ENCODE measurements at regions not wholly inside any gene's neighbourhood (a gene's known extent, or its start where the extent isn't known, plus 50 kb on each side); places are given as distances from the start of the nearest gene placed in this dataset.

DNA sequence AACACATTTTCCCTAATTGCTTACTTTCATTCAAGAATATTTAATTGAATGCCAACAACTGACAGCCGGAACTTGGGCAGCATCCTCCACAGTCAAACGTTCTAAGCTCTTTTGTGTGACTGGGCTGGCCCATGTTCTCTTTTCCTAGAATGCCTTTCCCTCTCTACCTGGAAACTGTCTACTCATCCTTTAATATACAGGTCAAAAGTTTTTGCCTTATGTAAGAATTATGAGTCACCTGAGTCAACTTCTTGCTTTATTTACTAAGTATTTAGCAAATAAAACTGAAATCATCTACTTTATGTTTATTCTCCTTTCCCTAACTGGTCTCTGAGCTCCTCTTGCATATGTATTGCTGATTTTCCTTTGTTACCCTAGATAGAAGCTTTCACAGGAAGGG, 172.2 kb downstream of the CHRM3 start:
- no peaks in the 10 kb centered on the region for H3K4me1 ChIP-seq (ENCODE audit: control insufficient read depth, insufficient read depth, low read length)
- TF ChIP-seq SIN3A (IDR thresholded peaks at IDR 0.05; ENCODE audit: borderline replicate concordance, insufficient read depth, low read depth, low read length) = no peak
- TF ChIP-seq CTCF (IDR thresholded peaks at IDR 0.05) = no peak
- no peak for TF ChIP-seq POLR2AphosphoS5 (IDR thresholded peaks at IDR 0.05; ENCODE audit: low read depth, low read length)
- TF ChIP-seq TCF7L2 (IDR thresholded peaks at IDR 0.05; ENCODE audit: low read depth, low read length) = no peak
- TF ChIP-seq, protein P1, sequence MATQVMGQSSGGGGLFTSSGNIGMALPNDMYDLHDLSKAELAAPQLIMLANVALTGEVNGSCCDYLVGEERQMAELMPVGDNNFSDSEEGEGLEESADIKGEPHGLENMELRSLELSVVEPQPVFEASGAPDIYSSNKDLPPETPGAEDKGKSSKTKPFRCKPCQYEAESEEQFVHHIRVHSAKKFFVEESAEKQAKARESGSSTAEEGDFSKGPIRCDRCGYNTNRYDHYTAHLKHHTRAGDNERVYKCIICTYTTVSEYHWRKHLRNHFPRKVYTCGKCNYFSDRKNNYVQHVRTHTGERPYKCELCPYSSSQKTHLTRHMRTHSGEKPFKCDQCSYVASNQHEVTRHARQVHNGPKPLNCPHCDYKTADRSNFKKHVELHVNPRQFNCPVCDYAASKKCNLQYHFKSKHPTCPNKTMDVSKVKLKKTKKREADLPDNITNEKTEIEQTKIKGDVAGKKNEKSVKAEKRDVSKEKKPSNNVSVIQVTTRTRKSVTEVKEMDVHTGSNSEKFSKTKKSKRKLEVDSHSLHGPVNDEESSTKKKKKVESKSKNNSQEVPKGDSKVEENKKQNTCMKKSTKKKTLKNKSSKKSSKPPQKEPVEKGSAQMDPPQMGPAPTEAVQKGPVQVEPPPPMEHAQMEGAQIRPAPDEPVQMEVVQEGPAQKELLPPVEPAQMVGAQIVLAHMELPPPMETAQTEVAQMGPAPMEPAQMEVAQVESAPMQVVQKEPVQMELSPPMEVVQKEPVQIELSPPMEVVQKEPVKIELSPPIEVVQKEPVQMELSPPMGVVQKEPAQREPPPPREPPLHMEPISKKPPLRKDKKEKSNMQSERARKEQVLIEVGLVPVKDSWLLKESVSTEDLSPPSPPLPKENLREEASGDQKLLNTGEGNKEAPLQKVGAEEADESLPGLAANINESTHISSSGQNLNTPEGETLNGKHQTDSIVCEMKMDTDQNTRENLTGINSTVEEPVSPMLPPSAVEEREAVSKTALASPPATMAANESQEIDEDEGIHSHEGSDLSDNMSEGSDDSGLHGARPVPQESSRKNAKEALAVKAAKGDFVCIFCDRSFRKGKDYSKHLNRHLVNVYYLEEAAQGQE (IDR thresholded peaks at IDR 0.05; ENCODE audit: insufficient read depth in 1 of 2, low read depth in 2 of 2, low read length in 1 of 2) = no peak
- H3K27me3 ChIP-seq (ENCODE audit: control insufficient read depth, insufficient read depth, low read length) = no peaks in the 10 kb centered on the region
- H3K9me3 ChIP-seq (ENCODE audit: control insufficient read depth, insufficient read depth, low read depth, low read length) = no peaks in the 10 kb centered on the region
- intact Hi-C loops (cut with micrococcal nuclease; ENCODE audit: unreplicated experiment) = no loop called here
- H3K36me3 ChIP-seq (ENCODE audit: control insufficient read depth, insufficient read depth, low read length) = no peaks in the 10 kb centered on the region
- no TSS peak for BruUV-seq (replicated peaks)
- in situ Hi-C loops (cut with HindIII; ENCODE audit: low pct_unique_long_range_greater_than_20kb, low sequenced_read_pairs) = no loop called here
- H3K27ac ChIP-seq (ENCODE audit: low read length) = no peak overlapping the region
- ATAC-seq (no peak), DNase-seq (ENCODE audit: low read depth, low spot score) (no peak)
- ChIA-PET POLR2A (no interaction called here), CTCF (no interaction called here)
- H3K4me3 ChIP-seq (ENCODE audit: low read depth in 2 of 2, low read length in 2 of 2) = no peak overlapping the region

GRCh38 chr1:239558991-239559390, 172.6 kb downstream of the CHRM3 start:
- no peaks in the 10 kb centered on the region for H3K27me3 ChIP-seq (ENCODE audit: control insufficient read depth, insufficient read depth, low read length)
- BruUV-seq (replicated peaks) = no TSS peak
- no peaks in the 10 kb centered on the region for H3K9me3 ChIP-seq (ENCODE audit: control insufficient read depth, insufficient read depth, low read depth, low read length)
- intact Hi-C loops (cut with micrococcal nuclease; ENCODE audit: unreplicated experiment) = no loop called here
- H3K36me3 ChIP-seq (ENCODE audit: control insufficient read depth, insufficient read depth, low read length) = no peaks in the 10 kb centered on the region
- H3K27ac ChIP-seq (ENCODE audit: low read length) = no peak overlapping the region
- H3K4me1 ChIP-seq (ENCODE audit: control insufficient read depth, insufficient read depth, low read length) = no peaks in the 10 kb centered on the region
- H3K4me3 ChIP-seq (ENCODE audit: low read depth in 2 of 2, low read length in 2 of 2) = no peak overlapping the region
- ChIA-PET POLR2A (no interaction called here), CTCF (no interaction called here)
- TF ChIP-seq, protein P1 (IDR thresholded peaks at IDR 0.05; ENCODE audit: insufficient read depth in 1 of 2, low read depth in 2 of 2, low read length in 1 of 2) = no peak
- no peak for TF ChIP-seq SIN3A (IDR thresholded peaks at IDR 0.05; ENCODE audit: borderline replicate concordance, insufficient read depth, low read depth, low read length)
- no peak for TF ChIP-seq CTCF (IDR thresholded peaks at IDR 0.05)
- TF ChIP-seq TCF7L2 (IDR thresholded peaks at IDR 0.05; ENCODE audit: low read depth, low read length) = no peak
- no peak for TF ChIP-seq POLR2AphosphoS5 (IDR thresholded peaks at IDR 0.05; ENCODE audit: low read depth, low read length)
- DNase-seq (ENCODE audit: low read depth, low spot score) = no peak
- ATAC-seq = no peak
- in situ Hi-C loops (cut with HindIII; ENCODE audit: low pct_unique_long_range_greater_than_20kb, low sequenced_read_pairs) = no loop called here
